ENCODE measurements at regions not wholly inside any gene's neighbourhood (a gene's known extent, or its start where the extent isn't known, plus 50 kb on each side); places are given as distances from the start of the nearest gene placed in this dataset.

DNA sequence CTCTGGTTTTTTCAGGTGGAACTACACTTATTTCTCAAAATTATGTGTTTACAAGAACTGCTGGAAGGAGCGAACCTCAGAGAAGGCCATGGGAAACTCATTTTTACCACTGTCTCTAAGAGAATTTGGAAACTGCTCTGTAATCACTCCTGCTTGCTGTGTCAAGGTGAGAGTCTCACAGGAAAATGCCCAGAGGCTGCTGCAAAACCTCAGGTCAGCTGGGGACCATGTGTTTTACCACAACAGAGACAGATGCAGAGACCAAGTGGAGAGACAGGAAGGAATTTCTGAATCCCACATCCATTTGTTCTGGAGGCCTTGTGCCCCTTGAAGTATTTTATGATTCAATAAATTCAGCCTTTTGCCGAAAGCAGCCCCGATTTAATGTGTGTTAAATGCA, 743.8 kb upstream of the SLC10A2 start:
- H3K9ac ChIP-seq (ENCODE audit: low read length), result no peak overlapping the region
- no peaks in the 10 kb centered on the region for H3K36me3 ChIP-seq (ENCODE audit: control insufficient read depth, low read depth, low read length)
- no peak overlapping the region for H3K27ac ChIP-seq (ENCODE audit: low read length)
- no peaks in the 10 kb centered on the region for H3K9me3 ChIP-seq (ENCODE audit: control insufficient read depth, low read depth, low read length)
- no peaks in the 10 kb centered on the region for H3K4me1 ChIP-seq (ENCODE audit: control insufficient read depth, low read depth, low read length)
- H3K4me3 ChIP-seq (ENCODE audit: low read length), result no peak overlapping the region
- no peaks in the 10 kb centered on the region for H3K27me3 ChIP-seq (ENCODE audit: control insufficient read depth, insufficient read depth, low read length)

DNA sequence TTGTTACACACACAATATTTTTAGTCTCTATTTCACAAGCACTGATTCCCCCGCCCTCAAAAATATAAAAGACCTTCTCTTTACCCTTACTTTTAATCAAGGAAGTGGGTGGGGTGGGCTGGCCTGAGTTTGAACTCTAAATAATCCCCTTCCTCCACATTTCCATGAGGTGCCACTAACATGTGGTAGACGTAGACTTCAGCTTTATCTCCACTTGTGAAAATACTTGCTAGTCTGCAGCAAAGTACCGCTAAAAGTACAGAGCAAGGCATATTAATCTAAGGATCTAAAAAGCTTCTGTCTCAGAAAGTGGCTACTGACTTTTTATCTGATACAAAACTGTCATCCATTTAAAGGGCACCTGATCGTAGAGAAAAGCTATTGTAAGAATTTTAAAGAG, 739.6 kb upstream of the SLC10A2 start:
- H3K9ac ChIP-seq (ENCODE audit: low read length), result no peak overlapping the region
- H3K36me3 ChIP-seq (ENCODE audit: control insufficient read depth, low read depth, low read length), result no peaks in the 10 kb centered on the region
- H3K4me1 ChIP-seq (ENCODE audit: control insufficient read depth, low read depth, low read length), result no peaks in the 10 kb centered on the region
- H3K27me3 ChIP-seq (ENCODE audit: control insufficient read depth, insufficient read depth, low read length), result no peaks in the 10 kb centered on the region
- no peaks in the 10 kb centered on the region for H3K9me3 ChIP-seq (ENCODE audit: control insufficient read depth, low read depth, low read length)
- no peak overlapping the region for H3K4me3 ChIP-seq (ENCODE audit: low read length)
- H3K27ac ChIP-seq (ENCODE audit: low read length), result no peak overlapping the region

DNA sequence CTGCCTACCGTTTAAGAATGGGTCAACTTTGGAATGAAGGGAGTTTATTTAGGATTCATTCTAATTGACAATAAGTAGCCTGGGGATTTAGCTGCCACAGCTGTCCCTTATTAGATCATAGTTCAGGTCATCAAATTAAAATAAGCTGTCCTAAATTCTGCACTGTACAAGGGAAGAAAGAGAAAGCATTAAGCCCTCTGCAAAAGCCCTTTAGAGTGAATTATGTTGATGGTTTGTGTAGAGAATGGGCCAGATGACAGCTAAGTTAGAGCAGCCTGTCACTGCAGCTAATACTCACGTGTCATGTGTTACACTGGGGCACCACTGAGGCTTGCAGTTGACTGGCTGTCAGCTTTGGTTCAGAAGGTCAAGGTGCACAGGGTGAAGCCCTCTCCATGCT, 737.1 kb upstream of the SLC10A2 start:
- Histone ChIP-seq H3K4me1 (ENCODE audit: control insufficient read depth, low read depth, low read length) (no peaks in the 10 kb centered on the region), H3K9ac (ENCODE audit: low read length) (no peak overlapping the region), H3K27ac (ENCODE audit: low read length) (no peak overlapping the region), H3K36me3 (ENCODE audit: control insufficient read depth, low read depth, low read length) (no peaks in the 10 kb centered on the region), H3K4me3 (ENCODE audit: low read length) (no peak overlapping the region), H3K27me3 (ENCODE audit: control insufficient read depth, insufficient read depth, low read length) (no peaks in the 10 kb centered on the region), H3K9me3 (ENCODE audit: control insufficient read depth, low read depth, low read length) (no peaks in the 10 kb centered on the region)

DNA sequence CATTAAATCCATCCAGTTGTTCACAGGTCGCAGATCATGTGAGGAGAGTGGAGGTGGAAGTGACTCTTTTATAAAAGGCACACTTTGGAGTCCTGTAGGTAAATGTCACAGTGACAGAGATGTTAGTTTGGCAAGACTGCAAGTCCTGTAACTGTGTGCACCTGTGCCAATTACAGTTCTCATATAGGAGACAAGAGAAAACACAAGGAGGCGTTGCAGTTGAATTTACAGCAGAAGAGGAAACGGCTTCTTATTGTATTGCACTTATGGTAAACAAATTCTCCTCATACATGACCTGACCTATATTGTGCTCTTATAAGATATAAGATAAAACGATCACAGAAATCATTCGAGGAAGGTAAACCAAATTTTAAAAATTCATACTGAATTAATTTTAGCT, 732.8 kb upstream of the SLC10A2 start:
- Histone ChIP-seq H3K4me1 (ENCODE audit: control insufficient read depth, low read depth, low read length) (no peaks in the 10 kb centered on the region), H3K4me3 (ENCODE audit: low read length) (no peak overlapping the region), H3K27ac (ENCODE audit: low read length) (no peak overlapping the region), H3K9ac (ENCODE audit: low read length) (no peak overlapping the region), H3K36me3 (ENCODE audit: control insufficient read depth, low read depth, low read length) (no peaks in the 10 kb centered on the region), H3K27me3 (ENCODE audit: control insufficient read depth, insufficient read depth, low read length) (no peaks in the 10 kb centered on the region), H3K9me3 (ENCODE audit: control insufficient read depth, low read depth, low read length) (no peaks in the 10 kb centered on the region)

DNA sequence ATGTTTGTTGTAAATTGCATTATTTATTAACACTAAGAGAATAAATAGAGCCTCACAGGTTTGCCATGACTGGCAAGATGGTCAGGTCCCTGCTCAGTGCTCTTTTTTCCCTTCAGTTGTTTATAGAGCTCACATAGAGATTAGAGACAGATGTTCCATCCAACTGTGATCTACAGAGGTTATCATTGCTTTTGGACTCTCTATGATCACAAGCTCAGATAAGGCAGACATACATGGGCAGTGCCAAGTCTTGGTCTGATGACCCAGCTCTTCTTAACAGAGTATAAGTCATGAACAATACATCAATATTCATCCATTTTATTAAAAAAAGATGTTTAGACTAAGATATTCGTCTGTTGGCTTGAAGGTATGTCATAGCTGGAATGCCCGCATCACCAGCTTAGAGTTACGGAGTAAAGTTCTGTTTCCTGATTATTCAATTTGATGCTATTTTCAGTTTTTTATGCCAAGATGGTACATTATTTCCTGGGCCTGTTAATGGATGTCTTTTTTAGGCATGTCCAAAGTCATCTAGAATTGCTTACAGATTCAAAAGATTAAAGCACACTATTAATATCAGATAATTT, 729.8 kb upstream of the SLC10A2 start:
- no peaks in the 10 kb centered on the region for H3K27me3 ChIP-seq (ENCODE audit: control insufficient read depth, insufficient read depth, low read length)
- no peaks in the 10 kb centered on the region for H3K9me3 ChIP-seq (ENCODE audit: control insufficient read depth, low read depth, low read length)
- H3K27ac ChIP-seq (ENCODE audit: low read length), result no peak overlapping the region
- H3K9ac ChIP-seq (ENCODE audit: low read length), result no peak overlapping the region
- no peaks in the 10 kb centered on the region for H3K36me3 ChIP-seq (ENCODE audit: control insufficient read depth, low read depth, low read length)
- H3K4me1 ChIP-seq (ENCODE audit: control insufficient read depth, low read depth, low read length), result no peaks in the 10 kb centered on the region
- H3K4me3 ChIP-seq (ENCODE audit: low read length), result no peak overlapping the region

DNA sequence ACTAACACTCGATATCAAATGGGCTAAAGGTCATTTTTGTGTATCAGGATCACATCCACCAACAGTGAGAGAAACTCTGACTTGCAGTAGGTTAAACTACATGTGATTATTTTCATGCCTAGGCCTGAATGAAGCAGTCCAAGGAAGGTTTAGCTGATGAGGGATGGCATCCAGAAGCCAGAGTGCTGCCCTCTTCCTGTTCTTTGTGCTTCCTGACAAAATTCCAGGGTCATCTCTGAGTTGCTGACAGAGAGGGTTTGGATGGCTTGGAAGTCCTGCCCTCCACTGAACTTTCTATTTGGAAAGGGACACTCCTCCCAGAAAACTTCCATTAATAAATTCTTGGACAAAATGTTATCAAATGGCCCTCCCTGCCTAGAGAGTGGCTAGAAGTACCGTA, 728.3 kb upstream of the SLC10A2 start:
- Histone ChIP-seq H3K27ac (ENCODE audit: low read length) (no peak overlapping the region), H3K36me3 (ENCODE audit: control insufficient read depth, low read depth, low read length) (no peaks in the 10 kb centered on the region), H3K9me3 (ENCODE audit: control insufficient read depth, low read depth, low read length) (no peaks in the 10 kb centered on the region), H3K4me1 (ENCODE audit: control insufficient read depth, low read depth, low read length) (no peaks in the 10 kb centered on the region), H3K27me3 (ENCODE audit: control insufficient read depth, insufficient read depth, low read length) (no peaks in the 10 kb centered on the region), H3K9ac (ENCODE audit: low read length) (no peak overlapping the region), H3K4me3 (ENCODE audit: low read length) (no peak overlapping the region)

DNA sequence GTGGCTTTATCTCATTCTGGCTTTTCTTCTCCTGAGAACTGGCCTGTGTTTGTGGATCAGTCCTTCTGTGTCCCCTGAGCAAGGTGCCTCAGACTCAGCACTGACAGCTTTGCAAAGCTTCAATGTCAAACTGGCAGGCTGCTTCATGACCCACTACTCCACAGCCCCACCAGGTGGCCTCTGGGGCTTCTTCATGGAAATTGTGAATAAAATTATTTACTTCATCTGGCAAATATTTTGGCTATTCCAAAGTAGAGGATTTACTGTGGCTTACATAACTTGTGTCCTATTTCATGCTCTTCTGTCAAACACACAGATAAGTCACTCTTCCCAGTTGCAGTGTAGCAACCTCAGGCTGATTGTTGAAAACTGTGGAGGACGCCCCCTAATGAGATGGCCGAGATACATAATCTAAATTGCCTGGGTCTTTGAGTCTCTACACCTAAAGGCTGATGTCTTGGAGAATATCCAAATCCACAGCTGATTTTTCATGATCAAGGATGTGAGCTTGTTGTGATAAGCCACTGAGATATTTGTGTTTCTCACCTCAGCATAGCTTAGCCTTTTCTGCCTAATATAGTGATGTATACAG, 721.9 kb upstream of the SLC10A2 start:
- H3K9ac ChIP-seq (ENCODE audit: low read length), result no peak overlapping the region
- no peaks in the 10 kb centered on the region for H3K36me3 ChIP-seq (ENCODE audit: control insufficient read depth, low read depth, low read length)
- no peaks in the 10 kb centered on the region for H3K4me1 ChIP-seq (ENCODE audit: control insufficient read depth, low read depth, low read length)
- no peak overlapping the region for H3K4me3 ChIP-seq (ENCODE audit: low read length)
- H3K27ac ChIP-seq (ENCODE audit: low read length), result no peak overlapping the region
- peaks cover 2% of the 10 kb centered on the region for H3K9me3 ChIP-seq (ENCODE audit: control insufficient read depth, low read depth, low read length)
- no peaks in the 10 kb centered on the region for H3K27me3 ChIP-seq (ENCODE audit: control insufficient read depth, insufficient read depth, low read length)

DNA sequence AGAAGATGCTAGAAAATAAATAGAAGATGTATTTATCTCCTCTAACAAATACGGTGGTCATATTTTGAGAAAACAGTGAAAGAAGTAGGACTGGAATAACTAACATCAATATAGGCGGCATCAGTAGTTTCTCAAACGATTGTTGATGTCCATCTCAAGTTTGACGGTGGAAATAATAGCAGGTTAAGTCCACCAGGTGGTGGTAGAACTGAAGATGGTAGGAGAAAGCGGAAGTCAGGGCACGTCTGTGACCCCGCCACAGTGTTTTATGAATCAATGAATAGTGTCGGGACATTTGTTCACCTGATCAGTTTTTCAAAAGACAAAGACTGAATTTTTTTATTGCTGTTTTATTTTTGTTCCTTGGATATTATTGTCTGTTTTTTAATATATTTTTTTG, 706.4 kb upstream of the SLC10A2 start:
- Histone ChIP-seq H3K4me3 (ENCODE audit: low read length) (no peak overlapping the region), H3K36me3 (ENCODE audit: control insufficient read depth, low read depth, low read length) (no peaks in the 10 kb centered on the region), H3K4me1 (ENCODE audit: control insufficient read depth, low read depth, low read length) (no peaks in the 10 kb centered on the region), H3K9ac (ENCODE audit: low read length) (no peak overlapping the region), H3K27me3 (ENCODE audit: control insufficient read depth, insufficient read depth, low read length) (no peaks in the 10 kb centered on the region), H3K27ac (ENCODE audit: low read length) (no peak overlapping the region), H3K9me3 (ENCODE audit: control insufficient read depth, low read depth, low read length) (no peaks in the 10 kb centered on the region)

DNA sequence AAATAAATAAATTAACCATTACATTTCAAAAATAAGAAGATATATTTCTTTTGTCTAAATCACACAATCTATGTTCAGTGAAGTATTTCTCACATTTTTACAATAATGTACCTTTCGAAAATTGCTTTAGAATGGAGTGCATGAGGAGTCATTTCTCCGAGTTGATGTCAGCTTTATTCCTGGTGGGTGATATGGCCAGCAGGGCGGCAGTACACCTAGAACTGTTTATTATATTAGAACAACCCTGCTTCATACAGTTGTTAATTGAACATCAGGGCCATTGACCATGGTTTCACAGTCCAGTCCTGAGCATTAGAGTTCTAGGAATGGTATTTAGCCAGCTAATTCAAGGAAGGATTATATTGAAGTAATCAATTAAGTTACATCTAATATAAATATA, 696.3 kb upstream of the SLC10A2 start:
- Histone ChIP-seq H3K4me1 (ENCODE audit: control insufficient read depth, low read depth, low read length) (no peaks in the 10 kb centered on the region), H3K27ac (ENCODE audit: low read length) (no peak overlapping the region), H3K27me3 (ENCODE audit: control insufficient read depth, insufficient read depth, low read length) (no peaks in the 10 kb centered on the region), H3K9ac (ENCODE audit: low read length) (no peak overlapping the region), H3K4me3 (ENCODE audit: low read length) (no peak overlapping the region), H3K9me3 (ENCODE audit: control insufficient read depth, low read depth, low read length) (no peaks in the 10 kb centered on the region), H3K36me3 (ENCODE audit: control insufficient read depth, low read depth, low read length) (no peaks in the 10 kb centered on the region)

DNA sequence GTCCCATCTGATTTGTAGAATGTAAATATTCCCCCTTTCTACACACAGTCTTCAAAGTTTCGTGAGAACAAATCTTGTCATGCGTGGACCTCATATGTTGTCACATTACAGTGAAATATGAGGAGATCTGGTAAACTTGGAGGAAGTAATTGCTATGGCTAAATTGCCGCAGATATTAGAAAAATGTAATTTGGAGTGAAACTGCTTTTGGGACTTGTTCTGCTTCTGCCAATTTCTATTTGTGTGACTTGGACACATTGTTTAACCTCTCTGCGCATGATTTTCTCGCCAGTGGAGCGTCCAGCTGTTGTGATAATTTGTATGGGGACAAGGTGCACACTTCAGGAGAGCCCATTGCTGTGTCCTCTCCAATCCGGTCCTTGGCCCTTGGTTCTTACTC, 693.1 kb upstream of the SLC10A2 start:
- no peak overlapping the region for H3K9ac ChIP-seq (ENCODE audit: low read length)
- no peaks in the 10 kb centered on the region for H3K9me3 ChIP-seq (ENCODE audit: control insufficient read depth, low read depth, low read length)
- no peaks in the 10 kb centered on the region for H3K27me3 ChIP-seq (ENCODE audit: control insufficient read depth, insufficient read depth, low read length)
- H3K27ac ChIP-seq (ENCODE audit: low read length), result no peak overlapping the region
- no peaks in the 10 kb centered on the region for H3K36me3 ChIP-seq (ENCODE audit: control insufficient read depth, low read depth, low read length)
- no peak overlapping the region for H3K4me3 ChIP-seq (ENCODE audit: low read length)
- H3K4me1 ChIP-seq (ENCODE audit: control insufficient read depth, low read depth, low read length), result no peaks in the 10 kb centered on the region

DNA sequence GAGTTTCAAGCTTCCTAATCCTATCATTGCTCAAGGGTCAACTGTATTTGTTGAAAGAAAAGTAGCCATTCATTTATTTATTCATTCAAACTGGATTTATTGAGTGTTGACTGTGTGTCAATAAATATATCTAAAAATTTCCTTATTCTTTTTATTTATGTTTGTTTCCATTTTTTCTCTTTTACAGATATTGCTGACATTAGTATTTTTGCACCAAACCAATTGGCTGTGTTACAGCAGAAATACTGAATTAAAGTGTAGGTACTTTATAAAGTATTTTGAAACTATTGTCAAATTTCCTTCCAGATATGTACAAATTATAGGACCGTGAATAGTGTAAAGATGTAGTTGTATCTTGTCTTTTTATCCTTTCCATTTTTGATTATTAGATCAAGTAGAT, 692.0 kb upstream of the SLC10A2 start:
- Histone ChIP-seq H3K9ac (ENCODE audit: low read length) (no peak overlapping the region), H3K4me3 (ENCODE audit: low read length) (no peak overlapping the region), H3K4me1 (ENCODE audit: control insufficient read depth, low read depth, low read length) (no peaks in the 10 kb centered on the region), H3K27ac (ENCODE audit: low read length) (no peak overlapping the region), H3K27me3 (ENCODE audit: control insufficient read depth, insufficient read depth, low read length) (no peaks in the 10 kb centered on the region), H3K9me3 (ENCODE audit: control insufficient read depth, low read depth, low read length) (no peaks in the 10 kb centered on the region), H3K36me3 (ENCODE audit: control insufficient read depth, low read depth, low read length) (no peaks in the 10 kb centered on the region)

DNA sequence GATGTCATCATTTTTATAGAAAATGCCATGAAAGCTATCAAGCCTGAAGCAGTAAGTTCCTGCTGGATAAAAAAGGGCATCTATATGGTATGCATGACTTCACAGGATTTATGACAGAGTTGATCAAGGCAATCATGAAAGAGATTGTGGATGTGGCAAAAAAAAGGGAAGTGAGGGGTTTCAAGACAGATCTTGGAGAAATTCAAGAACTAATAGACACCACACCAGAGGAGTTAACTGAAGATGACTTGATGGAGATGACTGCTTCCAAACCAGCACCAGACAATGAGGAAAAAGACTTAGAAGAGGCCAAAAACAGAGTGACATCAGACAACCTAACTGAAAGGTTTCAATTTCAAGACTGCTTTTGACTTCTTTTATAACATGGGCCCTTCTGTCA, 691.1 kb upstream of the SLC10A2 start:
- no peaks in the 10 kb centered on the region for H3K9me3 ChIP-seq (ENCODE audit: control insufficient read depth, low read depth, low read length)
- no peaks in the 10 kb centered on the region for H3K27me3 ChIP-seq (ENCODE audit: control insufficient read depth, insufficient read depth, low read length)

More for the DNA sequence above, 691.1 kb upstream of the SLC10A2 start:
- H3K27ac ChIP-seq (ENCODE audit: low read length), result no peak overlapping the region
- no peaks in the 10 kb centered on the region for H3K36me3 ChIP-seq (ENCODE audit: control insufficient read depth, low read depth, low read length)
- no peaks in the 10 kb centered on the region for H3K4me1 ChIP-seq (ENCODE audit: control insufficient read depth, low read depth, low read length)
- H3K9ac ChIP-seq (ENCODE audit: low read length), result no peak overlapping the region
- H3K4me3 ChIP-seq (ENCODE audit: low read length), result no peak overlapping the region
